Suprapubic skin (tissue), 2 donors: ENCODE measurements at regions not wholly inside any gene's neighbourhood (a gene's known extent, or its start where the extent isn't known, plus 50 kb on each side); places are given as distances from the start of the nearest gene placed in this dataset.

Experiments used
- EP300 ChIP-seq: sonication (generic); formaldehyde crosslinking; IDR thresholded peaks from one replicate; pipeline ENCODE4 v1.6.1; 2017; ENCODE audit warnings: antibody characterized with exemption
- POLR2A ChIP-seq, 2 donors: fragments of 450-650 bp; IDR thresholded peaks; one replicate each; pipeline ENCODE4 v1.6.1; 2017; ENCODE audit warnings: antibody characterized with exemption in 2 of 2, mild to moderate bottlenecking in 2 of 2, moderate library complexity in 2 of 2

DNA sequence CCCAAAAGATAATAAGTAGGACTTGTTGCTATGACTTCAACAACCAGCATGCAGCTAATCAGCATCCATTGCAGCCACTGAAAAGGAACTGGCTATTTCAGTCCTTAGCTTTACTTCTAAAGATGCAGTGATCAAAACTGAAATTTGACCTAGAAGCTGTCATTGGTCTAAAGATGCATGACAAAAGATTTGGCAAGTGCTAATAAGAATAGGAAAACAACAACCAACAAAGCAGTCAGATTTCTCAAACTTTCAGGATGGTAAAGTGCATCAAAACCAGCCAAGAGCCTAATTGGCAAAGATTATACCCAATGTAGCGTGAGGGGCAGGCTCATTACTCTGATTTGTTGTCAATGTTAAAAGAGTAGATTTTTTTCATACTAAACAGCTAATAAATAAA, 77.1 kb upstream of the WDR17 start:
- TF ChIP-seq EP300 (no peak), POLR2A (IDR thresholded peaks at IDR 0.05) (no peak)
